ENCODE measurements at regions not wholly inside any gene's neighbourhood (a gene's known extent, or its start where the extent isn't known, plus 50 kb on each side); places are given as distances from the start of the nearest gene placed in this dataset.

DNA sequence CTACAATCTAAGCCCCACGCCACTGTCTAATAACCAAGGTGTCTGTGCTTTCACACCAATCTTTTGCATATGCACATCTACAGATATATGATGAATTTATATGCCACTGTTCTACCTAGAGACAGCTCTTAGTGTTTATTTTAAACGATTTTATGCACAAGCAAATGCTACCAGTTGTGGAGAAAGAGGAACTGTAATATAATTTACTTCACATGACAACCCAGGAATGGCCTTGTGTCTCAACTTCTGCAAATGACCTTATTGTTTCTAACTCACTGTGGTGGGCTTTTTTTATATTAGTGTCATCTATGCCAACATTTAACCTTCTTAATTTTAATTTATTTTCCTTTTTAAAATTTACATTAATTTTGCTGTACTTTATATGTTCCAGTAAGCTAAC, 531.1 kb upstream of the TLE4 start:
- TF ChIP-seq, protein P1, sequence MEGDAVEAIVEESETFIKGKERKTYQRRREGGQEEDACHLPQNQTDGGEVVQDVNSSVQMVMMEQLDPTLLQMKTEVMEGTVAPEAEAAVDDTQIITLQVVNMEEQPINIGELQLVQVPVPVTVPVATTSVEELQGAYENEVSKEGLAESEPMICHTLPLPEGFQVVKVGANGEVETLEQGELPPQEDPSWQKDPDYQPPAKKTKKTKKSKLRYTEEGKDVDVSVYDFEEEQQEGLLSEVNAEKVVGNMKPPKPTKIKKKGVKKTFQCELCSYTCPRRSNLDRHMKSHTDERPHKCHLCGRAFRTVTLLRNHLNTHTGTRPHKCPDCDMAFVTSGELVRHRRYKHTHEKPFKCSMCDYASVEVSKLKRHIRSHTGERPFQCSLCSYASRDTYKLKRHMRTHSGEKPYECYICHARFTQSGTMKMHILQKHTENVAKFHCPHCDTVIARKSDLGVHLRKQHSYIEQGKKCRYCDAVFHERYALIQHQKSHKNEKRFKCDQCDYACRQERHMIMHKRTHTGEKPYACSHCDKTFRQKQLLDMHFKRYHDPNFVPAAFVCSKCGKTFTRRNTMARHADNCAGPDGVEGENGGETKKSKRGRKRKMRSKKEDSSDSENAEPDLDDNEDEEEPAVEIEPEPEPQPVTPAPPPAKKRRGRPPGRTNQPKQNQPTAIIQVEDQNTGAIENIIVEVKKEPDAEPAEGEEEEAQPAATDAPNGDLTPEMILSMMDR (IDR thresholded peaks at IDR 0.05) = no peak
- Mint-ChIP-seq H3K9me3 (peaks cover 4 to 17% (median 11%) of the 10 kb centered on the region in 7 donors), H3K36me3 (no peaks in the 10 kb centered on the region), H3K27me3 (ENCODE audit: low read depth in 3 of 3) (peaks cover 0 to 3% (median 2%) of the 10 kb centered on the region in 3 donors), H3K4me1 (no peaks in the 10 kb centered on the region), H3K4me3 (no peak overlapping the region), H3K27ac (no peak overlapping the region)
- Histone ChIP-seq H3K4me2 (replicated peaks; ENCODE audit: extremely low read depth, low read length, poor library complexity, severe bottlenecking) (no peak overlapping the region), H3K9ac (ENCODE audit: insufficient read depth, low read length, poor library complexity, severe bottlenecking) (no peak overlapping the region), H4K20me1 (ENCODE audit: insufficient read depth, low read length) (no peaks in the 10 kb centered on the region), H3K27ac (ENCODE audit: low read depth in 1 of 2, low read length in 2 of 2) (no peak overlapping the region), H2AFZ (ENCODE audit: insufficient read depth, low read depth, low read length, poor library complexity, severe bottlenecking) (no peak overlapping the region), H3K4me1 (ENCODE audit: control insufficient read depth in 1 of 2, insufficient read depth in 2 of 2, low read length in 2 of 2) (no peaks in the 10 kb centered on the region), H3K9me3 (replicated peaks in 1 of 2; ENCODE audit: control insufficient read depth in 1 of 2, insufficient read depth in 1 of 2, low read length in 2 of 2) (peaks cover 4 to 16% of the 10 kb centered on the region in 2 donors), H3K79me2 (ENCODE audit: insufficient read depth, low read length) (no peaks in the 10 kb centered on the region), H3K4me3 (replicated peaks in 1 of 3; ENCODE audit: low read depth in 2 of 3, low read length in 3 of 3) (no peak overlapping the region), H3K36me3 (replicated peaks in 1 of 2; ENCODE audit: control insufficient read depth in 1 of 2, insufficient read depth in 2 of 2, low read length in 2 of 2) (no peaks in the 10 kb centered on the region), H3K27me3 (ENCODE audit: control insufficient read depth in 2 of 2, insufficient read depth in 2 of 2, low read length in 2 of 2) (no peaks in the 10 kb centered on the region)
- WGBS (ENCODE audit: insufficient coverage) = no CpG with 5 or more reads among the region's 2 CpGs
- intact Hi-C loops (cut with micrococcal nuclease) = no loop called here
- DNase-seq = no peak

DNA sequence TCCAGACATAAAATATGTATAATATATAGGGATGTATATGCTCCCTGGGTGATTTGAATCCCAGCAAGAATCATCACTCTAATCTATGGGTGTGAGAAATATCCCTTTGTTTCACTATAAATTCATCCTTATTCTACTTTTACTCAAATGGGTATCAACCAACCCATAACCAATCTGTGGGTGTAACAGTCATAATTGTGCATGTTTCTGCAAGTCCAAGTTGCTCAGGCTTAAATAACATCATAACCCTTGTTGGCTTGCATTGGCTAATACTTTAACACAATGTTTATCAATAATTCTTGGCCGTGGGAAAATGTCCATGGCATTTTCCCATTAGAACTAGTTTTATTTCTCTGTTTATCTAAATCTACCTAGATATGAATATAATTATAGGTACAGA, 530.5 kb upstream of the TLE4 start:
- Histone ChIP-seq H3K27me3 (ENCODE audit: control insufficient read depth in 2 of 2, insufficient read depth in 2 of 2, low read length in 2 of 2) (no peaks in the 10 kb centered on the region), H2AFZ (ENCODE audit: insufficient read depth, low read depth, low read length, poor library complexity, severe bottlenecking) (no peak overlapping the region), H3K4me2 (replicated peaks; ENCODE audit: extremely low read depth, low read length, poor library complexity, severe bottlenecking) (no peak overlapping the region), H3K4me1 (ENCODE audit: control insufficient read depth in 1 of 2, insufficient read depth in 2 of 2, low read length in 2 of 2) (no peaks in the 10 kb centered on the region), H3K79me2 (ENCODE audit: insufficient read depth, low read length) (no peaks in the 10 kb centered on the region), H3K27ac (ENCODE audit: low read depth in 1 of 2, low read length in 2 of 2) (no peak overlapping the region), H3K36me3 (replicated peaks in 1 of 2; ENCODE audit: control insufficient read depth in 1 of 2, insufficient read depth in 2 of 2, low read length in 2 of 2) (no peaks in the 10 kb centered on the region), H3K9me3 (replicated peaks in 1 of 2; ENCODE audit: control insufficient read depth in 1 of 2, insufficient read depth in 1 of 2, low read length in 2 of 2) (peaks cover 4 to 12% of the 10 kb centered on the region in 2 donors), H3K4me3 (replicated peaks in 1 of 3; ENCODE audit: low read depth in 2 of 3, low read length in 3 of 3) (no peak overlapping the region), H3K9ac (ENCODE audit: insufficient read depth, low read length, poor library complexity, severe bottlenecking) (no peak overlapping the region), H4K20me1 (ENCODE audit: insufficient read depth, low read length) (no peaks in the 10 kb centered on the region)
- Mint-ChIP-seq H3K4me1 (no peaks in the 10 kb centered on the region), H3K36me3 (no peaks in the 10 kb centered on the region), H3K27ac (no peak overlapping the region), H3K4me3 (no peak overlapping the region), H3K27me3 (ENCODE audit: low read depth in 3 of 3) (peaks cover 0 to 2% (median 2%) of the 10 kb centered on the region in 3 donors), H3K9me3 (peaks cover 4 to 16% (median 10%) of the 10 kb centered on the region in 7 donors)
- DNase-seq = no peak
- intact Hi-C loops (cut with micrococcal nuclease) = no loop called here
- TF ChIP-seq, protein P1 (IDR thresholded peaks at IDR 0.05) = no peak
- no CpG with 5 or more reads among the region's 1 CpG for WGBS (ENCODE audit: insufficient coverage)

All from CD14-positive monocyte (primary cell).